RPMI8226 (cell line): ENCODE measurements at regions not wholly inside any gene's neighbourhood (a gene's known extent, or its start where the extent isn't known, plus 50 kb on each side); places are given as distances from the start of the nearest gene placed in this dataset.

Source experiments
- DNase-seq: peaks from one replicate; pipeline ENCODE4 v3.0.0-alpha.2; 2015

DNA sequence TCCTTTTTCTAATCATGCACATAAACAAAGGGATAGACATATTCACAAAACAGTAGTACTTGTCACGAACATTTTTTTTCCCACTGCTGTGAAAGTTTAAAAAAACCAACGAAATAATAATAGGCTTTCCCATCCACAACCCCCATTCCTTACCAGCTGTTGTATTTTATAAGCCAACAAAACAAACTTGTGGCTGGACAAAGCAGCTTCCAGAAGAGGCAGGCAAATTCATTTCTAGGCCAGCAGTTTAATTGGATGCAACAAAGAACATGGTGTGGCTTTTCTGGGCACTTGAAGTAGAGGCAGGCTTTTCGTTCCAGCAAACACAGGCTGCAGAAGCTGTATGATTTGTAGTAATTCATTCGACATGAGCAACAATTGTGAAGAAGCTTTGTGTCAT, 56.0 kb upstream of the FAM20A start:
- DNase-seq: no peak

DNA sequence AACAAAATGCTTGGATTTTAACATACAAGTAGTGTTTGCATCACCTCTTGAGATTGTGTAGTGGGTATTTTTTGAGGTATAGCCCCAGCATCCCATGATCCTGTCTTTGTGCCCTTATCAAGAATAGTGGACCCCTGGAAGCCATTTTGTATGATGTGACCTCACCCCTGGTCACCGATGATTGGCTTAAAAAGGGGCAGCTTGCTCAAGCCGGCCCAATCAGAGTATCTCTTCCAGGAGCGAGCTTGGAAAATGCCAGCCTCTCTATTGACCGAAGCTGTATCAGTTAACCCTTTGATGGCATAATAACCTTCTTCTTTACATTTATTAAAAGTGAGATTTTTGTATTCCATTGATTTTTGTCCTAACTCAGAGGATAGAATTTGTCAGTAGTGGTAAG, 55.5 kb upstream of the FAM20A start:
- DNase-seq: no peak
